ENCODE measurements at regions not wholly inside any gene's neighbourhood (a gene's known extent, or its start where the extent isn't known, plus 50 kb on each side); places are given as distances from the start of the nearest gene placed in this dataset.

GRCh38 chr10:3411044-3411443 is 238.5 kb upstream of the PITRM1 start:
- POLR2A ChIA-PET, result no interaction called here
- CTCF ChIA-PET, result no interaction called here

More at GRCh38 chr10:3411044-3411443, 238.5 kb upstream of the PITRM1 start:
- no TSS peak for BruUV-seq (replicated peaks)
- intact Hi-C loops (cut with micrococcal nuclease), result no loop called here
- Histone ChIP-seq H3K4me2 (ENCODE audit: insufficient read depth, low read length) (no peak overlapping the region), H3K9ac (replicated peaks; ENCODE audit: extremely low read depth, insufficient read depth, low read length) (no peak overlapping the region), H4K20me1 (replicated peaks; ENCODE audit: control insufficient read depth, extremely low read depth, insufficient read depth, low read length) (no peaks in the 10 kb centered on the region), H3K27me3 (ENCODE audit: control insufficient read depth in 2 of 2, insufficient read depth in 2 of 2, low read length in 2 of 2) (no peaks in the 10 kb centered on the region), H3K9me1 (replicated peaks; ENCODE audit: control insufficient read depth, extremely low read depth, insufficient read depth, low read length) (no peaks in the 10 kb centered on the region), H3K27ac (ENCODE audit: insufficient read depth, low read depth, low read length) (no peak overlapping the region), H3K4me1 (ENCODE audit: control insufficient read depth, extremely low read depth, insufficient read depth, low read length) (peaks cover 2% of the 10 kb centered on the region), H3K36me3 (ENCODE audit: control insufficient read depth in 2 of 2, extremely low read depth in 1 of 2, insufficient read depth in 2 of 2, low read length in 2 of 2) (no peaks in the 10 kb centered on the region), H3K9me3 (replicated peaks; ENCODE audit: control insufficient read depth, insufficient read depth, low read length) (no peaks in the 10 kb centered on the region), H3K79me2 (ENCODE audit: control insufficient read depth, insufficient read depth, low read length) (no peaks in the 10 kb centered on the region), H2AFZ (ENCODE audit: low read depth, low read length) (no peak overlapping the region), H3K4me3 (replicated peaks in 1 of 3; ENCODE audit: insufficient read depth in 1 of 3, low read depth in 1 of 3, low read length in 3 of 3) (no peak overlapping the region)
- DNase-seq (ENCODE audit: low read depth, low spot score) (no peak), FAIRE-seq (peak; percentile 71)
- dilution Hi-C loops (cut with MboI; ENCODE audit: extremely low pct_ligation_motif_present, low sequenced_read_pairs), result no loop called here
- TF ChIP-seq CTCF (IDR thresholded peaks at IDR 0.05; ENCODE audit: extremely low read depth in 1 of 2, insufficient read depth in 1 of 2, low read depth in 1 of 2, low read length in 2 of 2) (no peak), FOS (IDR thresholded peaks at IDR 0.05; ENCODE audit: borderline replicate concordance, insufficient read depth, low read length) (no peak), JUN (IDR thresholded peaks at IDR 0.05; ENCODE audit: borderline replicate concordance, insufficient read depth, insufficient read length, low read depth) (no peak), POLR2AphosphoS5 (IDR thresholded peaks at IDR 0.05; ENCODE audit: insufficient read depth, low read depth, low read length) (no peak), GATA2 (IDR thresholded peaks at IDR 0.05; ENCODE audit: insufficient read depth, insufficient read length, low read depth, low read length) (no peak), EZH2 (IDR thresholded peaks at IDR 0.05; ENCODE audit: borderline replicate concordance, low read depth, low read length, severe bottlenecking) (no peak), MYC (IDR thresholded peaks at IDR 0.05; ENCODE audit: low read depth, low read length) (no peak), MAX (IDR thresholded peaks at IDR 0.05; ENCODE audit: insufficient read depth, insufficient read length) (no peak), POLR2A (IDR thresholded peaks at IDR 0.05; ENCODE audit: low read depth, low read length) (no peak)
